Thoracic aorta (tissue), 2 donors: ENCODE measurements at regions not wholly inside any gene's neighbourhood (a gene's known extent, or its start where the extent isn't known, plus 50 kb on each side); places are given as distances from the start of the nearest gene placed in this dataset.

ENCODE experiments used
- ATAC-seq: fragments of 150-250 bp; one replicate; pipeline ENCODE4 v1.8.0; 2017; ENCODE audit warnings: low read depth; ENCODE audit not compliant: insufficient number of reproducible peaks, low FRiP score
- DNase-seq: peaks from one replicate; pipeline ENCODE4 v3.0.0-alpha.2; 2020; ENCODE audit warnings: low spot score
- H3K27ac ChIP-seq, 2 donors: fragments of 200-600 bp; sonication (generic); 1 replicate in 1 of 2; 2 replicates in 1 of 2; pipeline ENCODE4 v1.5.1; 2016; ENCODE audit warnings: mild to moderate bottlenecking in 2 of 2, moderate library complexity in 2 of 2
- H3K27me3 ChIP-seq: fragments of 200-600 bp; sonication (generic); replicated peaks from 2 replicates; pipeline ENCODE4 v1.6.0; 2016; ENCODE audit warnings: mild to moderate bottlenecking; ENCODE audit not compliant: insufficient read depth
- H3K36me3 ChIP-seq: fragments of 200-600 bp; sonication (generic); one replicate; pipeline ENCODE4 v1.5.1; 2016
- H3K4me1 ChIP-seq, 2 donors: fragments of 200-600 bp; sonication (generic); 1 replicate in 1 of 2; 2 replicates in 1 of 2; pipeline versions ENCODE4 v1.5.1 to v1.6.0; 2016; ENCODE audit warnings: low read depth in 2 of 2, mild to moderate bottlenecking in 1 of 2; ENCODE audit not compliant: control insufficient read depth in 1 of 2
- H3K4me3 ChIP-seq: fragments of 200-600 bp; sonication (generic); 2 replicates; pipeline ENCODE4 v1.5.1; 2016; ENCODE audit warnings: mild to moderate bottlenecking
- H3K9me3 ChIP-seq: fragments of 200-600 bp; sonication (generic); 2 replicates; pipeline ENCODE4 v1.5.1; 2016
- TF ChIP-seq, protein P1 (sequence below): fragments of 200-600 bp; sonication (generic); IDR thresholded peaks from one replicate; pipeline ENCODE4 v1.5.1; 2019; ENCODE audit warnings: antibody characterized with exemption

- Histone ChIP-seq H3K36me3 (no peaks in the 10 kb centered on the region), H3K4me3 (no peak overlapping the region), H3K27ac (no peak overlapping the region), H3K9me3 (peaks cover 3% of the 10 kb centered on the region), H3K4me1 (no peaks in the 10 kb centered on the region), H3K27me3 (no peaks in the 10 kb centered on the region)
- DNase-seq (no peak), ATAC-seq (no peak)
- TF ChIP-seq, protein P1, sequence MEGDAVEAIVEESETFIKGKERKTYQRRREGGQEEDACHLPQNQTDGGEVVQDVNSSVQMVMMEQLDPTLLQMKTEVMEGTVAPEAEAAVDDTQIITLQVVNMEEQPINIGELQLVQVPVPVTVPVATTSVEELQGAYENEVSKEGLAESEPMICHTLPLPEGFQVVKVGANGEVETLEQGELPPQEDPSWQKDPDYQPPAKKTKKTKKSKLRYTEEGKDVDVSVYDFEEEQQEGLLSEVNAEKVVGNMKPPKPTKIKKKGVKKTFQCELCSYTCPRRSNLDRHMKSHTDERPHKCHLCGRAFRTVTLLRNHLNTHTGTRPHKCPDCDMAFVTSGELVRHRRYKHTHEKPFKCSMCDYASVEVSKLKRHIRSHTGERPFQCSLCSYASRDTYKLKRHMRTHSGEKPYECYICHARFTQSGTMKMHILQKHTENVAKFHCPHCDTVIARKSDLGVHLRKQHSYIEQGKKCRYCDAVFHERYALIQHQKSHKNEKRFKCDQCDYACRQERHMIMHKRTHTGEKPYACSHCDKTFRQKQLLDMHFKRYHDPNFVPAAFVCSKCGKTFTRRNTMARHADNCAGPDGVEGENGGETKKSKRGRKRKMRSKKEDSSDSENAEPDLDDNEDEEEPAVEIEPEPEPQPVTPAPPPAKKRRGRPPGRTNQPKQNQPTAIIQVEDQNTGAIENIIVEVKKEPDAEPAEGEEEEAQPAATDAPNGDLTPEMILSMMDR, result no peak
Observed at GRCh38 chr3:19808834-19809233, 125.2 kb downstream of the EFHB start.

- peaks cover 12% of the 10 kb centered on the region for H3K9me3 ChIP-seq
- DNase-seq (no peak), ATAC-seq (no peak)
- no peak overlapping the region for H3K4me3 ChIP-seq
- H3K4me1 ChIP-seq, result no peaks in the 10 kb centered on the region
- no peak overlapping the region for H3K27ac ChIP-seq
- no peaks in the 10 kb centered on the region for H3K27me3 ChIP-seq
- no peaks in the 10 kb centered on the region for H3K36me3 ChIP-seq
- TF ChIP-seq, protein P1, result no peak
Observed at GRCh38 chr3:19799887-19800286, 134.1 kb downstream of the EFHB start.

GRCh38 chr3:19799115-19799514 is 134.9 kb downstream of the EFHB start:
- H3K9me3 ChIP-seq, result peaks cover 11% of the 10 kb centered on the region
- no peak overlapping the region for H3K4me3 ChIP-seq
- H3K27ac ChIP-seq, result no peak overlapping the region
- TF ChIP-seq, protein P1, result no peak
- H3K36me3 ChIP-seq, result no peaks in the 10 kb centered on the region
- ATAC-seq (no peak), DNase-seq (no peak)
- no peaks in the 10 kb centered on the region for H3K27me3 ChIP-seq
- H3K4me1 ChIP-seq, result no peaks in the 10 kb centered on the region

GRCh38 chr3:19798324-19798723 is 135.7 kb downstream of the EFHB start:
- H3K27ac ChIP-seq, result no peak overlapping the region
- no peaks in the 10 kb centered on the region for H3K27me3 ChIP-seq
- peaks cover 4% of the 10 kb centered on the region for H3K9me3 ChIP-seq
- TF ChIP-seq, protein P1, result no peak
- DNase-seq (no peak), ATAC-seq (no peak)
- H3K4me1 ChIP-seq, result no peaks in the 10 kb centered on the region
- H3K36me3 ChIP-seq, result no peaks in the 10 kb centered on the region
- H3K4me3 ChIP-seq, result no peak overlapping the region

DNA sequence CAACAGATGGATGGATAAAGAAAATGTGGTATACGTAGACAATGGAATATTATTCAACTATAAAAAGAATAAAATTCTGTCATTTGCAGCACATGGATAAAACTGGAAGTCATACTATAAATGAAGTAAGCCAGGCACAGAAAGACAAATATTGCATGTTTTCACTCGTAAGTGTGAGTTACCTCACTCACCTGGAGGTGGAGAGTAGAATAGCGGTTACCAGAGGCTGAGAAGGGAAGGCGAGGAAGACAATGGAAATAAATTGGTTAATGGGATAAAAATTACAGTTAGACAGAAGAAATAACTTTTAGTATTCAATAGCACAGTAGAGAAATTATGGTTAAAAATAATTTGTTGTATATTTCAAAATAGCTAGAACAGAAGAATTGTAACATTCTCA is 141.6 kb downstream of the EFHB start:
- no peak for ATAC-seq
- TF ChIP-seq, protein P1, result no peak
- H3K36me3 ChIP-seq, result no peaks in the 10 kb centered on the region

More for the DNA sequence above, 141.6 kb downstream of the EFHB start:
- Histone ChIP-seq H3K4me1 (no peaks in the 10 kb centered on the region), H3K27me3 (no peaks in the 10 kb centered on the region), H3K27ac (no peak overlapping the region), H3K9me3 (no peaks in the 10 kb centered on the region), H3K4me3 (no peak overlapping the region)
- no peak for DNase-seq
